ENCODE measurements at regions not wholly inside any gene's neighbourhood (a gene's known extent, or its start where the extent isn't known, plus 50 kb on each side); places are given as distances from the start of the nearest gene placed in this dataset.

- no peaks in the 10 kb centered on the region for H3K4me1 Mint-ChIP-seq
- H3K4me3 Mint-ChIP-seq = no peak overlapping the region
- peaks cover 10% of the 10 kb centered on the region for H3K9me3 Mint-ChIP-seq
- no peak overlapping the region for H3K27ac Mint-ChIP-seq
- H3K36me3 Mint-ChIP-seq (ENCODE audit: low read depth) = no peaks in the 10 kb centered on the region
- TF ChIP-seq, protein P1, sequence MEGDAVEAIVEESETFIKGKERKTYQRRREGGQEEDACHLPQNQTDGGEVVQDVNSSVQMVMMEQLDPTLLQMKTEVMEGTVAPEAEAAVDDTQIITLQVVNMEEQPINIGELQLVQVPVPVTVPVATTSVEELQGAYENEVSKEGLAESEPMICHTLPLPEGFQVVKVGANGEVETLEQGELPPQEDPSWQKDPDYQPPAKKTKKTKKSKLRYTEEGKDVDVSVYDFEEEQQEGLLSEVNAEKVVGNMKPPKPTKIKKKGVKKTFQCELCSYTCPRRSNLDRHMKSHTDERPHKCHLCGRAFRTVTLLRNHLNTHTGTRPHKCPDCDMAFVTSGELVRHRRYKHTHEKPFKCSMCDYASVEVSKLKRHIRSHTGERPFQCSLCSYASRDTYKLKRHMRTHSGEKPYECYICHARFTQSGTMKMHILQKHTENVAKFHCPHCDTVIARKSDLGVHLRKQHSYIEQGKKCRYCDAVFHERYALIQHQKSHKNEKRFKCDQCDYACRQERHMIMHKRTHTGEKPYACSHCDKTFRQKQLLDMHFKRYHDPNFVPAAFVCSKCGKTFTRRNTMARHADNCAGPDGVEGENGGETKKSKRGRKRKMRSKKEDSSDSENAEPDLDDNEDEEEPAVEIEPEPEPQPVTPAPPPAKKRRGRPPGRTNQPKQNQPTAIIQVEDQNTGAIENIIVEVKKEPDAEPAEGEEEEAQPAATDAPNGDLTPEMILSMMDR (IDR thresholded peaks at IDR 0.05; ENCODE audit: unreplicated experiment in 3 of 3) = no peak
- H3K27me3 Mint-ChIP-seq (ENCODE audit: low read depth) = peaks cover 5% of the 10 kb centered on the region
Observed at GRCh38 chr15:58260205-58260724, 122.1 kb downstream of the AQP9 start.

- TF ChIP-seq, protein P1 (IDR thresholded peaks at IDR 0.05; ENCODE audit: unreplicated experiment in 3 of 3) = no peak
- Mint-ChIP-seq H3K4me1 (no peaks in the 10 kb centered on the region), H3K27me3 (ENCODE audit: low read depth) (peaks cover 5% of the 10 kb centered on the region), H3K27ac (no peak overlapping the region), H3K36me3 (ENCODE audit: low read depth) (no peaks in the 10 kb centered on the region), H3K9me3 (peaks cover 7% of the 10 kb centered on the region), H3K4me3 (no peak overlapping the region)
Observed at GRCh38 chr15:58260725-58261267, 122.6 kb downstream of the AQP9 start.

- Mint-ChIP-seq H3K36me3 (ENCODE audit: low read depth) (no peaks in the 10 kb centered on the region), H3K9me3 (peaks cover 4% of the 10 kb centered on the region), H3K4me1 (no peaks in the 10 kb centered on the region), H3K4me3 (no peak overlapping the region), H3K27ac (no peak overlapping the region), H3K27me3 (ENCODE audit: low read depth) (peaks cover 5% of the 10 kb centered on the region)
- TF ChIP-seq, protein P1 (IDR thresholded peaks at IDR 0.05; ENCODE audit: unreplicated experiment in 3 of 3) = no peak
Observed at GRCh38 chr15:58261368-58261767, 123.2 kb downstream of the AQP9 start.

DNA sequence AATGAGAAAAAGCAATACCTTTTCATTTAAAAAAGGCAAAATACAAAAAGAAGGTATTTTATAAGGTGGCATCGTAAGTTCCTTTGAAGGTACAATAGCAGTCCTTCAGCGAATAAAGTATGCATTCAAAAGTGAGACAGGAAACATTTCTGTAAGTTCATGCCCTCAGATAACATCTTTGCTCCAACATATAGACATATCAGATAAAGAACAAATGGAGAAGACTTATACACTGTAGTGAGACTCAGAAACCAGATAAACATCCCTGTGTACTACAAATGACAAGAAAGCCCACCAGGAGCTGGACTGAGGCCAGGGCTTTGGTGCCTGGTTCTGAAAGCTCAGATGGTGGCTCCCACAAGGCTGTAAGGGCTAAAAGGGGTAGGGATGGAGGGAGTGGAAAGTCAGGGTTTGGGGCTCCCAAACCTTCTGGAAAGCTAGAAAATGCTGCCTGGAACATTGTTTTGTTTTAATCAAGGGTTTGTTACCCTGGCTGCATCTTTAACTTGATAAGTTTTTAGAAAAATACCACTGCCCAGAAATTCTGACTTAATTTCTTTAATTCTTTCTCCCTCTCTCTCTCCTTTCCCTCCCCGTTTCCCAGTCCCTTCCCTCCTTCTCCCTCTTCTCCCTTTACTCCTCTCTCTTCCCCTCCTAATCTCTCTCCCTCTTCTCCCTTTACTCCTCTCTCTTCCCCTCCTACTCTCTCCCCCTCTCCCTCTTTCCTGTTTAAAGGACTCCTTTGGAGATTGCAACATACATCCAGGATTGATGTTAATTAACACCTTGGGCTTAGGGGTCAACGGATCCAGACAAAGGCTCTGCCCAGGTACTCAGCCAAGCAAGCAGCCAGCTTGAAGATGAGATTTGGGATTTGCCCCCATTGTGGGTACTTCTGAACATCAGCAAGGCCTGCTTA is 126.1 kb downstream of the AQP9 start:
- TF ChIP-seq, protein P1 (IDR thresholded peaks at IDR 0.05; ENCODE audit: unreplicated experiment in 3 of 3) = no peak
- H3K27me3 Mint-ChIP-seq (ENCODE audit: low read depth) = peaks cover 5% of the 10 kb centered on the region
- H3K9me3 Mint-ChIP-seq = no peaks in the 10 kb centered on the region

GRCh38 chr15:58267051-58267450 is 128.9 kb downstream of the AQP9 start:
- peaks cover 5% of the 10 kb centered on the region for H3K27me3 Mint-ChIP-seq (ENCODE audit: low read depth)
- H3K4me3 Mint-ChIP-seq = no peak overlapping the region
- peaks cover 6% of the 10 kb centered on the region for H3K9me3 Mint-ChIP-seq
- no peaks in the 10 kb centered on the region for H3K4me1 Mint-ChIP-seq
- H3K27ac Mint-ChIP-seq = no peak overlapping the region
- TF ChIP-seq, protein P1 (IDR thresholded peaks at IDR 0.05; ENCODE audit: unreplicated experiment in 3 of 3) = no peak
- H3K36me3 Mint-ChIP-seq (ENCODE audit: low read depth) = peaks cover 5% of the 10 kb centered on the region

More for the DNA sequence above, 126.1 kb downstream of the AQP9 start:
- Mint-ChIP-seq H3K4me1 (no peaks in the 10 kb centered on the region), H3K36me3 (ENCODE audit: low read depth) (no peaks in the 10 kb centered on the region), H3K4me3 (no peak overlapping the region), H3K27ac (no peak overlapping the region)
